HG03442 (cell line): ENCODE measurements at regions not wholly inside any gene's neighbourhood (a gene's known extent, or its start where the extent isn't known, plus 50 kb on each side); places are given as distances from the start of the nearest gene placed in this dataset.
A peak's percentile ranks its signal among the peaks of the same experiment; 100 is the strongest.

ENCODE experiments used
- ATAC-seq: cut with Tn5 transposase; IDR thresholded peaks from one replicate; pipeline ENCODE4 v1.9.1; 2021; ENCODE audit warnings: mild to moderate bottlenecking, moderate library complexity; ENCODE audit not compliant: unreplicated experiment

- no peak for ATAC-seq
Observed at GRCh38 chr1:58013237-58013636, 533.3 kb downstream of the OMA1 start.

GRCh38 chr1:58011978-58012377 lies 534.5 kb downstream of the OMA1 start:
- no peak for ATAC-seq

- no peak for ATAC-seq
Observed at GRCh38 chr1:58006421-58007046, 540.0 kb downstream of the OMA1 start.

- ATAC-seq: no peak
Observed at GRCh38 chr1:58005212-58005611, 541.3 kb downstream of the OMA1 start.

GRCh38 chr1:58003988-58004387 lies 542.5 kb downstream of the OMA1 start:
- ATAC-seq: no peak

GRCh38 chr1:58003059-58003458 lies 543.5 kb downstream of the OMA1 start:
- ATAC-seq: no peak

- no peak for ATAC-seq
Observed at GRCh38 chr1:58000821-58001220, 545.7 kb downstream of the OMA1 start.

- no peak for ATAC-seq
Observed at GRCh38 chr1:58000116-58000515, 546.4 kb downstream of the OMA1 start.

GRCh38 chr1:57996400-57996799 lies 550.1 kb downstream of the OMA1 start:
- no peak for ATAC-seq

- no peak for ATAC-seq
Observed at GRCh38 chr1:57991289-57991688, 555.2 kb downstream of the OMA1 start.

- ATAC-seq: no peak
Observed at GRCh38 chr1:57989877-57990276, 556.6 kb downstream of the OMA1 start.

- ATAC-seq: no peak
Observed at GRCh38 chr1:57987523-57987922, 559.0 kb downstream of the OMA1 start.

- ATAC-seq: peak; percentile 56
Observed at GRCh38 chr1:57986432-57986831, 560.1 kb downstream of the OMA1 start.

- no peak for ATAC-seq
Observed at GRCh38 chr1:57984277-57984676, 560.4 kb upstream of the DAB1 start.

- ATAC-seq: no peak
Observed at GRCh38 chr1:57983441-57983840, 559.6 kb upstream of the DAB1 start.

- ATAC-seq: no peak
Observed at GRCh38 chr1:57982852-57983251, 559.0 kb upstream of the DAB1 start.

- no peak for ATAC-seq
Observed at GRCh38 chr1:57976216-57976615, 552.4 kb upstream of the DAB1 start.

GRCh38 chr1:57968321-57968720 lies 544.5 kb upstream of the DAB1 start:
- ATAC-seq: no peak

- ATAC-seq: no peak
Observed at GRCh38 chr1:57966751-57967406, 543.0 kb upstream of the DAB1 start.

GRCh38 chr1:57966340-57966739 lies 542.5 kb upstream of the DAB1 start:
- no peak for ATAC-seq

GRCh38 chr1:57963581-57963980 lies 539.7 kb upstream of the DAB1 start:
- ATAC-seq: no peak

- no peak for ATAC-seq
Observed at GRCh38 chr1:57959531-57960241, 535.8 kb upstream of the DAB1 start.
